ENCODE measurements at regions not wholly inside any gene's neighbourhood (a gene's known extent, or its start where the extent isn't known, plus 50 kb on each side); places are given as distances from the start of the nearest gene placed in this dataset.

DNA sequence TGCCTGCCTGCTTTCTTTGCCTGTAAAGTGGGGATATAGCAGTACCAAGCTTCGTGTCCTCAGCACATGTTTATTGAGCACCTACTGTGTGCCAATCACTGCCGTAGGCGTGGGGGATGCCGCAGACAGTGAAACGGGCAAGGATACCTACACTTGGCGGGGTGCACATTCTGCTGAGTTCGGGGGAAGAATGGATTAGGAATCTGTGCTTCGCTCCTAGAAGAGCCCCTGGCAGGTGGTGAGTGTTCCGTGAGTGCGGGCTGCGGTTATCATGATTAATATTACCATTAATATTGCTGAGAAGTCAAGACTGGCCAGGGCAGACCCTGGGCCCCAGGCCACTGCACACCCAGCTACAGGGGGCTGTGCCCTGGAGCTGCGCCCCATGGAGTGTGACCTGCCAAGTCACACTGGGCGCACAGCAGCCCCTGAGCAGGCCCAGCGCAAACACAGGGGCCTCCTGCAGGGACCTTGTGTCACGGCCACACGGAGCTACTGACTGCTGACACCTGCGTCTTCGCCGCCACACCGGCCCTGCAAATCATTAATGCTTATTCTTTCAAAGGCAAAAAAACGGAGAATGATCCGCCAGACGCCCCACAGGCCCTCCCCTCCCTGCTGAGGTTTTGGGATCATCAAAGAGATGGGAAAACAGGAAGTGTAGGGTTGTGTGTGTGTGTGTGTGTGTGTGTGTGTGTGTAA lies 213.4 kb upstream of the GSE1 start:
- no peak for TF ChIP-seq POLR2A (IDR thresholded peaks at IDR 0.05)
- TF ChIP-seq, protein P1, sequence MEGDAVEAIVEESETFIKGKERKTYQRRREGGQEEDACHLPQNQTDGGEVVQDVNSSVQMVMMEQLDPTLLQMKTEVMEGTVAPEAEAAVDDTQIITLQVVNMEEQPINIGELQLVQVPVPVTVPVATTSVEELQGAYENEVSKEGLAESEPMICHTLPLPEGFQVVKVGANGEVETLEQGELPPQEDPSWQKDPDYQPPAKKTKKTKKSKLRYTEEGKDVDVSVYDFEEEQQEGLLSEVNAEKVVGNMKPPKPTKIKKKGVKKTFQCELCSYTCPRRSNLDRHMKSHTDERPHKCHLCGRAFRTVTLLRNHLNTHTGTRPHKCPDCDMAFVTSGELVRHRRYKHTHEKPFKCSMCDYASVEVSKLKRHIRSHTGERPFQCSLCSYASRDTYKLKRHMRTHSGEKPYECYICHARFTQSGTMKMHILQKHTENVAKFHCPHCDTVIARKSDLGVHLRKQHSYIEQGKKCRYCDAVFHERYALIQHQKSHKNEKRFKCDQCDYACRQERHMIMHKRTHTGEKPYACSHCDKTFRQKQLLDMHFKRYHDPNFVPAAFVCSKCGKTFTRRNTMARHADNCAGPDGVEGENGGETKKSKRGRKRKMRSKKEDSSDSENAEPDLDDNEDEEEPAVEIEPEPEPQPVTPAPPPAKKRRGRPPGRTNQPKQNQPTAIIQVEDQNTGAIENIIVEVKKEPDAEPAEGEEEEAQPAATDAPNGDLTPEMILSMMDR (IDR thresholded peaks at IDR 0.05), result no peak
